Heart right ventricle (tissue), 16 donors: ENCODE measurements at regions not wholly inside any gene's neighbourhood (a gene's known extent, or its start where the extent isn't known, plus 50 kb on each side); places are given as distances from the start of the nearest gene placed in this dataset.

Experiments used
- ATAC-seq, 8 donors: fragments of 200-7000 bp; cut with Tn5 transposase; one replicate each; pipeline ENCODE4 v1.9.1; 2020; ENCODE audit warnings: mild to moderate bottlenecking in 8 of 8, moderate library complexity in 8 of 8, moderate number of reproducible peaks in 1 of 8
- DNase-seq, 2 donors: peaks; one replicate each; pipeline ENCODE4 v3.0.0-alpha.2; 2020
- H3K27ac ChIP-seq, 10 donors: fragments of 200-600 bp; sonication (generic) in 2 of 10; one replicate each; pipeline versions ENCODE4 v1.5.0 to v1.8.0; 2020 to 2022; ENCODE audit warnings: mild to moderate bottlenecking in 3 of 10
- H3K27me3 ChIP-seq, 7 donors: fragments of 200-600 bp; one replicate each; pipeline ENCODE4 v1.8.0; 2021 to 2022; ENCODE audit warnings: mild to moderate bottlenecking in 2 of 7
- H3K36me3 ChIP-seq, 9 donors: fragments of 200-600 bp; sonication (generic) in 1 of 9; one replicate each; pipeline versions ENCODE4 v1.5.0 to v1.8.0; 2020 to 2022; ENCODE audit warnings: mild to moderate bottlenecking in 2 of 9
- H3K4me1 ChIP-seq, 9 donors: fragments of 200-600 bp; sonication (generic) in 1 of 9; one replicate each; pipeline versions ENCODE4 v1.5.0 to v1.8.0; 2020 to 2022; ENCODE audit warnings: mild to moderate bottlenecking in 4 of 9
- H3K4me3 ChIP-seq, 10 donors: fragments of 200-600 bp; sonication (generic) in 2 of 10; one replicate each; pipeline versions ENCODE4 v1.5.0 to v1.8.0; 2020 to 2022; ENCODE audit warnings: mild to moderate bottlenecking in 7 of 10, moderate library complexity in 2 of 10
- H3K9me3 ChIP-seq, 11 donors: fragments of 200-600 bp in 10 of 11; sonication (generic) in 2 of 11; one replicate each; pipeline versions ENCODE4 v1.5.0 to v1.8.0; 2013 to 2022; ENCODE audit warnings: mild to moderate bottlenecking in 2 of 11, control low read depth in 1 of 11, moderate library complexity in 1 of 11
- WGBS, 2 donors: extraction: QIAGEN DNeasy Blood & Tissue Kit; methylation state at CpG; one replicate each; pipeline ENCODE4 v1.1.7; 2013; ENCODE audit warnings: inconsistent platforms in 1 of 2; 5-methylcytosine and 5-hydroxymethylcytosine counted together
- intact Hi-C, 10 donors: fragments of 100-400 bp; cut with DNase I; formaldehyde crosslinking; loops; one replicate each; pipeline versions ENCODE4 v1.11.1 to v1.14.2; 2022
- TF ChIP-seq, protein P1 (sequence below), 9 donors: fragments of 200-600 bp; sonication (generic) in 2 of 9; IDR thresholded peaks; one replicate each; pipeline versions ENCODE4 v1.5.0 to v1.8.0; 2021 to 2022; ENCODE audit warnings: antibody characterized with exemption in 9 of 9, mild to moderate bottlenecking in 5 of 9, moderate library complexity in 1 of 9
- donor health status: Arrhythmogenic right ventricular cardiomyopathy.
- donor health status: ischemic (EF 13 %, LVEDD 7.1; RV severe dilation, severe dysfunction).
- donor health status: healthy with polysubstance abuse.
- donor health status: DM: no; HTN: yes; CAD: no.
- donor health status: DM: no; HTN: no; CAD: no.
- donor health status: ischemic (EF 25% LVEDD 6.9; RV normal size, moderate dysfunction).
- donor health status: ischemic (EF 25% LVEDD 5.7; RV mildly dilated, moderate dysfunction).
- donor health status: healthy.
- donor health status: DM: yes; HTN: yes; CAD: no.
- donor health status: Ischemic cardiomyopathy.
- donor health status: ischemic (EF 35%, LVEDD 5.7; RV mildly dilated, moderate dysfunction).
- donor health status: nonischemic (EF 11% LVEDD 7.7; RV severe dilation, severe dysfunction).
- donor health status: DM: yes; HTN: yes; CAD: no.
- donor health status: PGD.
- donor health status: ischemic (EF 29% LVEDD 5.4; RV normal size, mild dysfunction).
- donor health status: nonischemic (EF 23%, LVEDD 6.1; RV moderate dilation, normal function).

DNA sequence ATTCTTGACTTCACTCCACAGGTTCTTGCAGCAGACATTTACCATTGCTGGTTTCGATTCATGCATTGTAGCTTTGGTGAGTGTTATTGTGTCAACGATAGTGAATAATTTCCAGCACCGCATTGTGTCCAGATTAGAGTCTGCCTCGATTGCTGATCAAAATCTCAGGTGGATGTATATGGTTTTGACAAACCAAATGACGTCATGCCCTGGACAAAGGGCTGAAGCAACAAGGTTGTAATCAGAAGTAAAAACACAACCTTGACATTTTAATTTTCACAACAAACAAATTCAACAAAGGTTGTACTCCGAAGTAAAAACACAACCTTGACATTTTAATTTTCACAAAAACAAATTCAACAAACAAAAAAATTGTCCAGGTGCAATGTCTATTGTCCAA, 81.1 kb upstream of the WWC2 start:
- no peak for ATAC-seq
- H3K4me3 ChIP-seq: no peak overlapping the region
- H3K27ac ChIP-seq: no peak overlapping the region
- H3K4me1 ChIP-seq: peaks cover 0 to 6% (median 0%) of the 10 kb centered on the region in 9 donors
- intact Hi-C loops: no loop called here
- TF ChIP-seq, protein P1, sequence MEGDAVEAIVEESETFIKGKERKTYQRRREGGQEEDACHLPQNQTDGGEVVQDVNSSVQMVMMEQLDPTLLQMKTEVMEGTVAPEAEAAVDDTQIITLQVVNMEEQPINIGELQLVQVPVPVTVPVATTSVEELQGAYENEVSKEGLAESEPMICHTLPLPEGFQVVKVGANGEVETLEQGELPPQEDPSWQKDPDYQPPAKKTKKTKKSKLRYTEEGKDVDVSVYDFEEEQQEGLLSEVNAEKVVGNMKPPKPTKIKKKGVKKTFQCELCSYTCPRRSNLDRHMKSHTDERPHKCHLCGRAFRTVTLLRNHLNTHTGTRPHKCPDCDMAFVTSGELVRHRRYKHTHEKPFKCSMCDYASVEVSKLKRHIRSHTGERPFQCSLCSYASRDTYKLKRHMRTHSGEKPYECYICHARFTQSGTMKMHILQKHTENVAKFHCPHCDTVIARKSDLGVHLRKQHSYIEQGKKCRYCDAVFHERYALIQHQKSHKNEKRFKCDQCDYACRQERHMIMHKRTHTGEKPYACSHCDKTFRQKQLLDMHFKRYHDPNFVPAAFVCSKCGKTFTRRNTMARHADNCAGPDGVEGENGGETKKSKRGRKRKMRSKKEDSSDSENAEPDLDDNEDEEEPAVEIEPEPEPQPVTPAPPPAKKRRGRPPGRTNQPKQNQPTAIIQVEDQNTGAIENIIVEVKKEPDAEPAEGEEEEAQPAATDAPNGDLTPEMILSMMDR (IDR thresholded peaks at IDR 0.05): no peak
- H3K36me3 ChIP-seq: no peaks in the 10 kb centered on the region
- DNase-seq: no peak
- WGBS, 2 donors: 82 to 91% methylated on average over 6 of the region's 6 CpGs
- peaks cover 0 to 53% (median 25%) of the 10 kb centered on the region in 7 donors for H3K27me3 ChIP-seq
- H3K9me3 ChIP-seq: no peaks in the 10 kb centered on the region

DNA sequence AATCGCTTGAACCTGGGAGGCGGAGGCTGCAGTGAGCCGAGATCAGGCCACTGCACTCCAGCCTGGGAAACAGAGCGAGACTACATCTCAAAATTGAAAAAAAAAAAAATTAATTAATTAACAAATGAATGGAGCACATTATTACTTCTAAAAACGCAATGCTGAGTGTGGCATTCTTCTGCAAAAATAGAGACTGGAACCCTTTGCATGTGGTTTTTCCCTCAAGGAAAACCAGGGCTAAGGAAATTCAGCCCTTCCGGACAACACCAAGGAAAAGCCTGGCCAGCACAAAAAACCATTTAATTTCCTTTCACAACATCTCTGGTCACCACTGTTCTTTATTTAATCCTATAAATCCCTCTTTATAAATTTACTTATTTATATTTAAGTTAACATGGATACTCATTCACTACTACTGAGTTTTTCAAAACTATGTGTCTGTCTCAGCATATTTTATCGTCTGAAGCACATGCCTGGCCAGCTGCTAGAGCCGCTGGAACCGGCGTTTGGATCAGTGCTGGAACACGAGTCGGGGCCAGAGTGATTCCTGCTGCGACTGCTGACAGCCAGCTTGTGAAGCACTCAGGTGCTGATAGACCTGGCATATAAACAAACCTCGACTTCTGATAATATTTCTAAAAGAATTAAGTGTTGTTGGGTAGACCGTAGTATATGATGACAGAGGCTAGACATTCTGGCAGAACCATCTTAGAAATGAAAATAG, 84.5 kb upstream of the WWC2 start:
- peaks cover 0 to 6% (median 0%) of the 10 kb centered on the region in 9 donors for H3K4me1 ChIP-seq
- TF ChIP-seq, protein P1 (IDR thresholded peaks at IDR 0.05): no peak
- H3K27me3 ChIP-seq: peaks cover 0 to 70% (median 49%) of the 10 kb centered on the region in 7 donors
- H3K27ac ChIP-seq: no peak overlapping the region
- ATAC-seq (peak in 4 of 8 donors; percentile 13 to 37 (median 32)), DNase-seq (peak in 1 of 2 donors; percentile 13)
- intact Hi-C loops: no loop called here
- no peaks in the 10 kb centered on the region for H3K9me3 ChIP-seq
- no peak overlapping the region for H3K4me3 ChIP-seq
- no peaks in the 10 kb centered on the region for H3K36me3 ChIP-seq
- 55 to 56% methylated on average over 15 of the region's 15 CpGs for WGBS, 2 donors

DNA sequence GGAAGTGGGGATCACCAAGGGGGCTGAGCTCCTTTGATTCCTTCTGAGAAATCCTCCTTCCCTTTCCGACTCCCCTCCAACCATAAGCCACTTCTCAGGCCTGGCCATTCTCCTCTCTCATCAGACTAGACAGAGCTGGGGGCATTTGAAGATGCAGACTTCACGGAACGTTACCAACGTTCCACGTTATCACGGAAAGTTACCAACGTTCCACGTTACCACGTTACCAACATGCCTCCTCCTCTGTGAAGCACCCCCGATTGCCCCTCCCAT, 85.4 kb upstream of the WWC2 start:
- H3K4me3 ChIP-seq: no peak overlapping the region
- H3K36me3 ChIP-seq: no peaks in the 10 kb centered on the region
- no peak overlapping the region for H3K27ac ChIP-seq
- peaks cover 0 to 77% (median 52%) of the 10 kb centered on the region in 7 donors for H3K27me3 ChIP-seq
- DNase-seq (no peak), ATAC-seq (no peak)
- intact Hi-C loops: no loop called here
- TF ChIP-seq, protein P1 (IDR thresholded peaks at IDR 0.05): no peak
- H3K9me3 ChIP-seq: no peaks in the 10 kb centered on the region
- peaks cover 0 to 6% (median 0%) of the 10 kb centered on the region in 9 donors for H3K4me1 ChIP-seq
- WGBS, 2 donors: 85 to 87% methylated on average over 10 of the region's 10 CpGs

DNA sequence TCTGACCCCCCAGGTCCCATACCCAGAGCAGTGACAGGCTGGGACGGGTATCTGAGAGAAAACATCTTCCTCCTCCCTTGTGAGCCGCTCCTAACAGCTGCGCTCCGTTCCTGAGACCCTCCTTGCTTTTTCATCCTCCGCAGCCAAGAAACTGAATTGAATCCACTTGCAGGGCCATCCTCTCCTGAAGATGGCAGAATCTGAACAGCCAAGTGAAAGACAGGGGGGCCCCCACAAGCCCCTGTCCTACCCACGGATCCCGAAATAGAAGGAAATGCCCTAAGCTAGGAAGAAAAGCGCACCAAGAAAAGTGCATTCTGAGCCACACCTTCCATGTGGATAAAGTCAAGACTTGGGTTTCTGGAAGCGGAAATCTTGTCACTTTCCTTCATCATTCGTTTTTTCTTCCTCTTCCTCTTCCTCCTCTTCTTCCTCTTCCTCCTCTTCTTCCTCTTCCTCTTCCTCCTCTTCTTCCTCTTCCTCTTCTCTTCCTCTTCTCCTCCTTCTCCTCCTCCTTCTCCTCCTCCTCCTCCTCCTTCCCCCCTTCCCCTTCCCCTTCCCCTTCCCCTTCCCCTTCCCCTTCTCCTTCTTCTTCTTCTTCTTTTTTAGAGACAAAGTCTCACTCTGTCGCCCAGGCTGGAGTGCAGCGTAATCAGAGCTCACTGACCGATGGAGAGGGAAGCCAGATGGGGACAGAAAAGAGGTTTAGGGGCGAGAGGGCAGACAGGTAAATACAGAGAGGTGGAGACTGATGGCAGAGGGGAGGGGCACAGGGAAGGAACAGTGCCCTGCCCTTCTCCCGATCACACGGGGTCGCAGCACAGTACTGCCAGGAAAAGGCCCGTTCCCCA, 86.0 kb upstream of the WWC2 start:
- ATAC-seq: no peak
- H3K27ac ChIP-seq: no peak overlapping the region
- no peaks in the 10 kb centered on the region for H3K36me3 ChIP-seq
- H3K4me3 ChIP-seq: no peak overlapping the region
- H3K9me3 ChIP-seq: no peaks in the 10 kb centered on the region
- TF ChIP-seq, protein P1 (IDR thresholded peaks at IDR 0.05): peak in 2 of 9 donors; percentile 23 to 25
- WGBS, 2 donors: 69 to 76% methylated on average over 18 of the region's 18 CpGs
- no peak for DNase-seq
- H3K27me3 ChIP-seq: peaks cover 0 to 82% (median 57%) of the 10 kb centered on the region in 7 donors
- intact Hi-C loops: no loop called here
- peaks cover 0 to 6% (median 0%) of the 10 kb centered on the region in 9 donors for H3K4me1 ChIP-seq
